Suprapubic skin (tissue), 4 donors: ENCODE measurements at regions not wholly inside any gene's neighbourhood (a gene's known extent, or its start where the extent isn't known, plus 50 kb on each side); places are given as distances from the start of the nearest gene placed in this dataset.

Source experiments
- EP300 ChIP-seq: sonication (generic); formaldehyde crosslinking; IDR thresholded peaks from one replicate; pipeline ENCODE4 v1.6.1; 2017; ENCODE audit warnings: antibody characterized with exemption
- POLR2A ChIP-seq, 2 donors: fragments of 450-650 bp; IDR thresholded peaks; one replicate each; pipeline ENCODE4 v1.6.1; 2017; ENCODE audit warnings: antibody characterized with exemption in 2 of 2, mild to moderate bottlenecking in 2 of 2, moderate library complexity in 2 of 2
- POLR2AphosphoS5 ChIP-seq, 3 donors: sonication (generic); formaldehyde crosslinking; IDR thresholded peaks; one replicate each; pipeline ENCODE4 v1.6.1; 2017; ENCODE audit warnings: antibody characterized with exemption in 3 of 3
- TF ChIP-seq, protein P1 (sequence below), 2 donors: fragments of 200-600 bp in 1 of 2; fragments of 450-650 bp in 1 of 2; sonication (generic) in 1 of 2; IDR thresholded peaks; one replicate each; pipeline ENCODE4 v1.5.1; 2016 to 2019; ENCODE audit warnings: antibody characterized with exemption in 2 of 2, mild to moderate bottlenecking in 1 of 2, moderate library complexity in 1 of 2

DNA sequence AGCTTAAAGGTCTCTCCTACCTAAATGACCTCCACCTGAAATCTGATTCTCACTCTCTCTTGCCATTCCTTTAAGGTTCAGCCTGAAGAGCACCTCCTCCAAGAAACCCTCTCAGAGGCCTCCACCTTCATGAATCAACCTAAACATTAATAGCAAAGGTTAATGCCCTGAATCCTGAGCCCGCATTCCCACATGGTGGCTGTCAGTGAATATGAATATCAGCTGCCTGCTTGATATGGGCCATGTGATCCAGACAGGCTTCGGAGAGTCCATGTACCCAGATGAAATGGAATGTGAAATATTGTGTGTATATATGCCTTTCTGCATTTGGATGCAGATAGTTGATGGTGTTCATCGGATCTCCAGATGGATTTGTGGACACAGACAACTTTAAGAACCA lies 317.5 kb downstream of the TOX3 start:
- TF ChIP-seq, protein P1, sequence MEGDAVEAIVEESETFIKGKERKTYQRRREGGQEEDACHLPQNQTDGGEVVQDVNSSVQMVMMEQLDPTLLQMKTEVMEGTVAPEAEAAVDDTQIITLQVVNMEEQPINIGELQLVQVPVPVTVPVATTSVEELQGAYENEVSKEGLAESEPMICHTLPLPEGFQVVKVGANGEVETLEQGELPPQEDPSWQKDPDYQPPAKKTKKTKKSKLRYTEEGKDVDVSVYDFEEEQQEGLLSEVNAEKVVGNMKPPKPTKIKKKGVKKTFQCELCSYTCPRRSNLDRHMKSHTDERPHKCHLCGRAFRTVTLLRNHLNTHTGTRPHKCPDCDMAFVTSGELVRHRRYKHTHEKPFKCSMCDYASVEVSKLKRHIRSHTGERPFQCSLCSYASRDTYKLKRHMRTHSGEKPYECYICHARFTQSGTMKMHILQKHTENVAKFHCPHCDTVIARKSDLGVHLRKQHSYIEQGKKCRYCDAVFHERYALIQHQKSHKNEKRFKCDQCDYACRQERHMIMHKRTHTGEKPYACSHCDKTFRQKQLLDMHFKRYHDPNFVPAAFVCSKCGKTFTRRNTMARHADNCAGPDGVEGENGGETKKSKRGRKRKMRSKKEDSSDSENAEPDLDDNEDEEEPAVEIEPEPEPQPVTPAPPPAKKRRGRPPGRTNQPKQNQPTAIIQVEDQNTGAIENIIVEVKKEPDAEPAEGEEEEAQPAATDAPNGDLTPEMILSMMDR (IDR thresholded peaks at IDR 0.05), result no peak
- no peak for TF ChIP-seq EP300
- no peak for TF ChIP-seq POLR2A (IDR thresholded peaks at IDR 0.05)
- no peak for TF ChIP-seq POLR2AphosphoS5 (IDR thresholded peaks at IDR 0.05)
